COLO668 (cell line): ENCODE measurements at regions not wholly inside any gene's neighbourhood (a gene's known extent, or its start where the extent isn't known, plus 50 kb on each side); places are given as distances from the start of the nearest gene placed in this dataset.
"Not testable (repeated sequence)": the region's sequence is repeated elsewhere in the genome, so short reads cannot be mapped to it uniquely, and the experiment has no call there.

Experiments used
- DNase-seq: peaks from one replicate; lab custom pipeline; 2025; ENCODE audit not compliant: unreplicated experiment; lab: John Stamatoyannopoulos, UW

DNA sequence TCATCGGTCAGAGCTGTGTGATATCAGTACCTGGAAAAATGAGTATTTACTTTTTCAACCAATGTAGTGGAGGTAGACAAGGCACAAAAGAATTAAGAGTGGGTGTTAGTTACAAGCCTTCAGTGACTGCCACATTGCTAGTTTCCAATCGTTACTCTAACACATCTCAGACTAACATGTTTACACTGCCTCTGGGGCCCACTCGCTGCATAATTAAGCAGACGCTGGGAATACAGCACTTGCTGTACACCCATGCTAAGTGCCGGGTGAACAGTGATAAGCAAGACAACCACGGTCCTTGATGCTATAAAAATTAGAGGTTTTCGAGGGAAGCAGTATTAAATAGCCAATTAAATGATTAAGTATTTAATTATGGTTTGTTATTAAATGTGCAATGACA lies 1147.6 kb downstream of the AACS start:
- DNase-seq: no peak

DNA sequence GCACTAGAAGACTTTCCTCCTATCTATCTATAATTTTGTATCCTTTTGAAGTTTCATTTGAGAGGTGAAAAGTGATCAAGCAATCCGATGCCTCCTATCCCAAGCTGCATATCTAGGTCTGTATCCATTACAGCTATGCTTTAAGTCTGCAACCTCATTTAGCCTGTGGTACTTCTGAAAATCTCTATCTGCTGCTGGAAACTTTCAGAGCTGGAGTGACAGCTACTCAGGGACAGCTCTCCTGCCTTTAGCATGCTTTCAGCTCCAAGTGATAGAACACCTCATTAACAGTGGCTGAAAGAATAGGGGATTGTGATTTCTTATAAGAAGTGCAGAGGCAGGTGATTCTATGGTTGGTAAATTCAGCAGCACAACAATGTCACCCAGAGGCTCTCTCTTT lies 1153.5 kb downstream of the AACS start:
- no peak for DNase-seq

DNA sequence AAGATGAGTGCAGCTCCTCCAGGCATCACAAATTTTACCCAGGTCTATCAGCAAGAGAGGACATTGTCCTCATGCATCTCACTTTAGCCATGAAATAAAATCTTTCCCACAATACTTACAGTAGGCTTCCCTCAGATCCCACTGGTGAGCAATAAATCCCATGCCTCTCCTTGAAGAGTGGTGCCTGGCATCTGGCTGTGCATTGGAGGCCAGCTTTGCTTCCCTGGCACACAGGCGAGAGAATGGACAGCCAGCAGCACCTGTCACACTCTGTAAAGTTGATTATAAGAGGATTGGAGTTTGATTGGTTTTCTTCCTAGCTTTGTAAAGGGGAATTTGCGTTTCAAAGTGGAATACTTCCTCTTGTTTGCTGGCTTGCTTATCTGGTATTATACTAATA lies 1153.9 kb downstream of the AACS start:
- DNase-seq: no peak

DNA sequence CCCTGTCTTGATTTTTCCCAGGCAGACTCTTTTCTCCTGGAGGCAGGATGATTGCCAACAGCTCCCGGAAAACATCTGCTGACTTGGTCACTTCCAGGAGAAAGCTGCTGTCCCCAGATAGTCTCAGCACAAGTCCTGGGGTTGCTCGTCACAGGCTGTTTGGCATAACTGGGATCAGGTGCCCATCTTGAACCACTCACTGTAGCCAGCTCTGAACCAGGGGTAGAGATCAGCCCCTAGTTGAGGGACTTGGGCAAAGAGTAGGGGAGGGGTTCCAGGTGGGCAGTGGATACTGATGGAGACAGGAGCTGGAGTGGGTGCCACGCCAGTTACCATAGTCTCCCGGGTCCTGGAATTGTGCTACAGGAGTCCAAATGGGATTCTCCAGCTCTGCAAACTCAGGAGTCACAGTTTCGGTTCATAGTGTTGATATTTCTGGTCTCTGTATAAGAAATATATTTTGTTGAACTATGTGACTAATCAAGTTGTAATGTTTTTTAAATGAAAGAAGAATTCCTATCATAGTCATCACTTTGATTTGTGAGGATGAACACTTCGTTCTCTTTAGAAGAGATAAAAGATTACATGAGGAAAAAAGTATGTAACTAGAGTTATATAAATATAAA lies 1154.5 kb downstream of the AACS start:
- no peak for DNase-seq

DNA sequence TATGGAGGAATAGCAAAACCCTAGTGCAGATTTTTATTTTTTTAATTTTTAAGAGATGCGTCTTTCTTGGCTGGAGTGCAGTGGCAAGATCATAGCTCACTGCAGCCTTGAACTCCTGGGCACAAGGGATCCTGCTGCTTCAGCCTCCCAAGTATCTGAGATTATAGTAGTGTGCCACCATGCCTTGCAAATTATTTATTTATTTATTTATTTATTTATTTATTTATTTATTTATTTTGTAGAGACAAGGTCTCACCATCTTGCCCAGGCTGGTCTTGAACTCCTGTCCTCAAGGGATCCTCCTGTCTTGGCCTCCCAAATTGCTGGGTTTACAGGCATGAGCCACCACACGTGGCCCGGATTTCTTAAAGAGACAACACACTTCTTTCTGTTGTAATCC lies 1158.8 kb downstream of the AACS start:
- DNase-seq: no peak

DNA sequence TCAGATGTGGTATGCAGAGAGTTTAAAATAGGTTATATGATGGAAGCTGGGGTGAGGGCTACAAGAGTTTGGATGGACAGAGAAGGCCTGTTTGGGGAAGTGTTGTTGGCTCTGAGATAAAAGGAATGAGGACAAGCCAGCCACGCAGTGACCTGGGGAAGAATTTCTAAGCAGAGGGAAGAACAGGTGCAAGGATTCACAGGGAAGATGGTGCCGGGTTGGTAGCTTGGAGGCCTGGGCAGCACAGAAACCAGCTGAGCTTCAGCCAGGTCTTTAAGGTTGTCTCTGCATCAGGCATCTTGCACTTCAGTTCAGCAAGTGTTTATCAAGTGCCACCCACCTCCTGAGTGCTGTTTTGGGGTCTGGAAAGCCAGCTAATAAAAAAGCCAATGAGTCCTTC lies 1163.7 kb downstream of the AACS start:
- no peak for DNase-seq

DNA sequence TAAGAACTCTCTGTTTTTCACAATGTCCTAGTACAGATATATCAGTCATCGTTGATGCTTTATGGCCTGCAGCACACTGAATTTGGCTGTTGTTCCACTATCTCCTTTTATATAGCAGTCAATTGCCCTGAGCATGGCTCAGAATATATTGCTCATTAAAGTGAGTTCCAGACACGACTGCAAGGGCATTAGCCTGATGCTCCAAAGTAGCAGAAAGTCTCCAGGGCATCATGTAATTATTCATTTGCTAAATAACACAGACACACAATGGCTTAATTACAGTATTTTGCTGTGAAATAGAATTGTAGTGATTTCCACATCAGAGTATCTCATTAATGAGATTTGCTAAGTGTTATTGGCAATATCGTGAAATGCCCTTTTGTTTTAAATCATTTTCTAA lies 1167.5 kb downstream of the AACS start:
- DNase-seq: no peak

DNA sequence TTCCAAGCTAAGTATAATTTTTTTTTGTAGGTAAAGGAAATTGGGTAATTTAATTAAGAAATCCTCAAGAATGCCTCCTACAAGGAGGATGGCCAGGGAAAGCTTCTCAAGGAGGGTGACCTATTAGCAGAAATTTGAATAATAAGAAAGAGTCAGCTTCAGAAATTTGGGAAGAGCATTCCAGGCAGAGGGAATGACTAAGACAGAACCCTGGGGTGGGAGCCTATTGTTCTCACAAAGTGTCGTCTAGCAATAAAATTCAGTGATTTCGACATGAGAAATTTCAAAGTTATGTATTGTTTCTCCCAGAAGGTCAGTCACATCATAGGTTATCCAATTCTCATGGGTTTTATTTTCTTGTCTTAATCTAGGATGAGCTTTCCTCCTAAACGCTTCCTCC lies 1168.4 kb downstream of the AACS start:
- DNase-seq: no peak

DNA sequence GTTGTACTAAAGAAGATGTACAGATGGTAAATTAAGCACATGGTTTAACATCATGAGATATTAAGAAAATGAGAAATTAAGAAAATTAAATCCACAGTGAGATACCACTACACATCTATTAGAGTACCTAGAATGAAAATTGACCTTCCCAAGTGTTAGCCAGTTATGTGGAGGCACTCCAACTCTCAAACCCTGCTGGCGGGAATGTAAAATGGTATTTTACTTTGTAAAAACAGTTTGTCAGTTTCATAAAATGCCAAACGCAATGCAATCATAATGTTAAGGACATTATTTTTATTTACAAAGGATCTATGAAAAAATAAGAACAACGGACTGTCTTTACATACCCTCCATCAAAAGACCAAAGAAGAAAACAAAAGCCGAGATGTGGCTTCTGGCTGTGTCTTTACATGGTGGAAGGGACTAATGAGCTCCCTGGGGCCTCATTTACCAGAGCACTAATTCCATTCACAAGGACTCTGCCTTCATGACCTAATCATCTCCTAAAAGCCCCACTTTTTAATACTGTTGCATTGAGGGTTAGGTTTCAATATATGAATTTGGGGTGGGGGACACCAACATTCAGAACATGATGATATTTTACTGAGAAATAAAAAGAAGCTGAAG lies 1178.7 kb downstream of the AACS start:
- DNase-seq: no peak

DNA sequence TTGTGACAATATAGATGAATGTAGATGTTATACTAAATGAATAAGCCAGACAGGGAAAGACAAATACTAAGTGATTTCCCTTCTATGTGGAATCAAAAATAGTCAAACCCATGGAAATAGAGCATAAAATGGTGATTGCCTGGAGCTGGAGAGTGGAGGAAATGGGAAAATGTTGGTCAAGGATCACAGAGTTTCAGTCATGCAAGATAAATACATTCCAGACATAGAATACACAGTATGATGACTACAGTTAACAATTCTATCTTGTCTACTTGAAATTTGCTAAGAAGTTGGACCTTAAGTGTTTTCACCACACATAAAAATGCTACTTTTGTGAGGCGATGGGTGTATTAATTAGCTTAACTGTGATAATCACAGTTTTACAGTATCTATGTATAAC lies 1182.7 kb downstream of the AACS start:
- DNase-seq: no peak

DNA sequence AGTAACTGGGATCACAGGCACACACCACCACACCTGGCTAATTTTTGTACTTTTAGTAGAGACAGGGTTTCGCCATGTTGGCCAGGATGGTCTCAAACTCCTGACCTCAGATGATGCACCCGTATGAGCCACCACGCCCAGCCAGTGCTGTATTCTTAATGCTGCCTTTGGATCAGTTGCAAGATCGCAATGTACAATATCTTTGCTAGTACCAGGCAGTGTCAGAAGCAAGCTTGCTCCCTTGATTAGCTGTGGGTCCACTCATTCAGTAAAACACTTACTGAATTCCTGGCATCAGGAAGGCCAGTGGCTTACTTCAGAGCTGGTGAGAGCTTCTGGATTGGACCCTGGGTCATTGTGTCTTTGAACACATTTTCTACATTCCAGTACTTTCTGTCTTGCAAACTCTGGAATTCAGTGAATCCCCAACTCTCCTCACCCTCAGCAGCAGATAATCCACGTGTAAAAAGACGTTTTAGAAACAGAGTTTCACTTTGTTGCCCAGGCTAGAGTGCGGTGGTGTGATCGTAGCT lies 1183.7 kb downstream of the AACS start:
- DNase-seq: no peak

DNA sequence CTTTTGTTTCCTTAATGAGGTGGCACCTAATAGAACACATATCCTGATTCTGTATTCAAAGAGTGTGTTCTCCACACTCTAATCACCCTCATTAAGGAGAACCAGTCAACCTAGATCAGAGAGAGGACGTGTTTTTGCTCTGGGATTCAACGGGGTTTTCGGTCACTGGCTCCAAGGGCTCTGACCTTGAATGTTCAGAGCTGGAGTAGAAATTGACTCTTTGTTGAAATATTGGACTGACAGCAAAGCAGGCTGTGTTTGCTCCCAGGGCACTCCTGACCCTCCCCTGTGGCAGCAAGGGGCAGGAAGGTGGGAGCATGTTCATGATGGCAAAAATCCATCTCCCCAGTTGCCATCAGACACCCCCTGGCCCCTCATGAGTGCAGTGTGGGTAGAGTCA lies 1193.0 kb downstream of the AACS start:
- no peak for DNase-seq

DNA sequence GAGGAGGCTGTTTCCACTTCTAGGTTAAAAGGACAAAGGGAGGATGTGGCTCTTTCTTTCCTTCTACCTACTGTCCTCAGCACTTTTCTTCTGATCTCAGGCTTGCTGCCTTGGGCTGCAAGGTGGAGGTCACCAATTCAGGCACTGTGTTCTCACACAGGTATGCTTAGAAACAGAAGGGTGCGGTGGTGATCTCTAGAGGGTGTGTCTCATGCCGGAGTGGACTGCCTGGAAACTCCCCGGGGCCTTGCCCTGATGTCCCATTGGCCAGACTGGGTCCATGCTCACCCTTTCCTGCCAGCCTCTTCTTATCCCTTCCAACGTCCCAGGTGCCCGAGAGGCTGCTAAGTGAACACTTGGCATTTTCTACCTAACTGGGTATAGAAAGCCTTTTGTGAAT lies 1197.6 kb downstream of the AACS start:
- no peak for DNase-seq

DNA sequence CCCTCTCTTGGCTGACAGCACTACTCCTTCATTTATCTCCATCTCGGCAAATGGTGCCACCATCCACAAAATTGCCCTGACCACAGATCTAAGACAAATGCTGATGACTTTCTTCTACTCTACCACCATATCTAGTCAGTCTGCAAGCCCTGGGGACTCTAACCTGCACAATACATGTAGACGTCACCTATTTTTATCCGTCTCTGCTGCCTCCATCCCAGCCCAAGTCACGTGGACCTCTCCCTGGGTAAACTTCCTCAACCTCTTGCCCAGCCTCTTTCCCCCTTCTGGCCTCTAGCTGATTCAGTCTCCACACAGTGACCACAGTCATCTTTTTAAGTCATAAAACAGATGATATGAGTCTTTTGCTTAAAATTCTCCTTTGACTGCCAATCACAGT lies 1203.0 kb downstream of the AACS start:
- no peak for DNase-seq

DNA sequence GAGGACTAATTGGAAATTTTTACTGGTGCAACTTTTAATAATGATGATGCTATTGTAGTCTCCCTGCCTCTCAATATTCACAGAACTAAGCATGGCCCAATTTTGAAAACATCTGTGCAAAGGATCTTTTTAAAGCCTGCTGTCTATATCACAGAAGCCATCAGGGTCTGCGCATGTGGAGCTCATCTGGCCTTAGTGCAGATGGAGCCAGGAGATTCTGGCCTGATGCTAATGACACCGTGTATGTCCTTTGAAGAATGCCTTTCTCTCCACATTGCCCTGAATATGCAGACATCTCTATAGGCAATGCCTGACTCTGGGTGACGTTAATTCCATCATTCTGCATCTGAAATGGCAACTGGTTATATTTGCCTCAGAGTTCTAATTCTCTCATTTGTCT lies 1205.9 kb downstream of the AACS start:
- no peak for DNase-seq

DNA sequence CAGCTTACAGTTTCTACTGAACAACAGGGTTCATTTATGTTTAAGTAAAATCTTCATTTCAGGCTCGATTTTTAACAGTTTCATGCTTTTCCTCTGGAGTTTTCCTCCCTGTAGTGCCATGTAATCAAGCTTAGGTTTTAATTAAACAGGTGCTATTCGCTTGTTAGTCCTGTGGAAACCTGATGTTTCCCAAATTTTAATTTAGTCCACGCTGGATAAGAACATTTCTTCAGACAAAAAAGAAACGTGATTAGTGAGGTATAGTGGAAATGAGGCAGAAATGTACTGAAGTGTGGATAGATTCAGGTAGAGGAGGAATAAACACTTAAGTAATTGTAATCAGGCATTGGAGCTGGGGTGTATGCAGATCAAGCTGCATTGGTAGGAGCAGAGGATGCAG lies 1217.5 kb downstream of the AACS start:
- DNase-seq: no peak

DNA sequence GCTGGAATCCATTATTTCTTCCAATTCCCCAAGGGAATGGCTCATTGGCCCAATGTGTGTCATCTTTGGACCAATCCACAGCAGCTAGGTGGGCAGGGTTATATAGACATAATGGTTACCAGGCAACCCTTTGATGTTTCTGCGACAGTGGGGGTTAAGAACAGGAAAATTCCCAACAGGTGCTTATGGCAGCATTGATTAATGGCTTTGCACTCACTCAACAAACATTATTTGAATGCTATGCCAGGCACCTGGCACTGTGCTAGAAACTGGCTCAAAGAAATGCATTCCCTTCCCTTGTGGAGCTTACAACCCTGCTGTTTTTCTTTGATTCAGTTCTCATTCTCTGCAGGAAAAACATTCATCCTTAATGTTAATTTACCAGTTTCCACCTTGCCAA lies 1221.0 kb downstream of the AACS start:
- peak; percentile 54 for DNase-seq

DNA sequence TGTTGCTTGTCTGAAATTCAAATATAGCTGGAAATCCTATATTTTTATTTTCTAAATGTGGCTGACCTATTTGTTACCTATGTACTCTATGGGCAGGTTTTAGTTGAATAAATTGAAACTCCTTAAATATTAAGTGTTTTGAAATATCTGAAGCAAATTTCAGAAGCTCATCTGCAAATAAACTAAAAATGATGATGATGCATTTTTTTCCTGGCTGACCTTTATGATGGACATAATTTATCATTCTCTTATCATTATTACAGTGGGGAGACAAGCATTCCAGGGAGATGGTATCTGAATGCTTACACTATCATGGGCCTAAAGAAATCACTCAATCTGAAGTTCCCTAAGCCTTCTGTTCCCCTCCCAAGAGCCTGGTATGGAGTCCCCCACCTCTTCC lies 1225.2 kb downstream of the AACS start:
- no peak for DNase-seq

DNA sequence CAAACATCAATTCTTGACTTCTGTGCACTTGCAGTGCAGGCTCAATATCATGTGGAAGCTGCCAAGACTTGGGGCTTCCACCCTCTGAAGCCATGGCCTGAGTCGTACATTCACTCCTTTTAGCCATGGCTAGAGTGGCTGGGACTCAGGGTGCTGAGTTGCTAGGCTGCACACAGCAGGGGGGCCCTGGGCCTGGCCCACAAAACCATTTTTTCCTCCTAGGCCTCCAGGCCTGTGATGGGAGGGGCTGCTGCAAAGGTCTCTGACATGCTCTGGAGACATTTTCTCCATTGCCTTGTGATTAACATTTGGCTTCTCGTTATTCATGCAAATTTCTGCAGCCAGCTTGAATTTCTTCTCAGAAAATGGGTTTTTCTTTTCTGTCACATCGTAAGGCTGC lies 1226.8 kb downstream of the AACS start:
- not testable (repeated sequence) for DNase-seq

DNA sequence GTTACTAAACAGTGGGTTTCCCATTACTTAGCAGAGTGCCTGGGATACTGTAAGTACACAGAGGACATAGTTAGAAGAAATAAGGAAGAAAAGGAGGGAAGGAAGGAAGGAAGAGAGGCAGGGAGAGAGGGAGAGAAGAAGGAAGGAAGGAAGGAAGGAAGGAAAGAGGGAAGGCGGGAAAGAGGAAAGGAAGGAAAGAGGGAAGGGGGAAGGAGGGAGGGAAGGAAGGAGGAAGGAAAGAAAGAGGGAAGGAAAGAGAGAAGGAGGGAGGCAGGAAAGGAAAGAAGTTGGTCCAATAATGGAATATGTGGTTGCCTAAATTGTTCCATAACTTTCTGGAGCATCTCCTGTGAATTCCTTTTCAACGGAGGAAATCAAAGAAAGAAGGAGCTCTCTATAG lies 1230.4 kb downstream of the AACS start:
- no peak for DNase-seq

DNA sequence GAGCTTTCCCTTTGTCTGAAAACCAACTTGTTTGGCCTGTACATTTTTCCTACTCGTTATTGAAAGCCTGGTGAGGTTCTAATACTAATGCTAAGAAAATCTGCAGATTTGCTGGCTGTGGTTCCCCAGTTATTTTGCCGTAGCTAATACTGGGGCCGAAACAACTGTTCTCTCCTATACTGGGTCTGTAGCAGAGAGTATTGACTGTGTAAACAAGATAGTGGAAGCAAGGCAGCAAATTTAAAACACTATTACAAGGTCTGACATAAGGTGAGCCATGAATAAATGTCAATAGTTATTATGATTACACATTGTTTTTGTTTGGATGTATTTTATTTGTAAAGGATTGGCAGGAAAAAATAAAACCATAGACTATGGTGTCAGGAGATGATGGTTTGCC lies 1244.0 kb downstream of the AACS start:
- no peak for DNase-seq

DNA sequence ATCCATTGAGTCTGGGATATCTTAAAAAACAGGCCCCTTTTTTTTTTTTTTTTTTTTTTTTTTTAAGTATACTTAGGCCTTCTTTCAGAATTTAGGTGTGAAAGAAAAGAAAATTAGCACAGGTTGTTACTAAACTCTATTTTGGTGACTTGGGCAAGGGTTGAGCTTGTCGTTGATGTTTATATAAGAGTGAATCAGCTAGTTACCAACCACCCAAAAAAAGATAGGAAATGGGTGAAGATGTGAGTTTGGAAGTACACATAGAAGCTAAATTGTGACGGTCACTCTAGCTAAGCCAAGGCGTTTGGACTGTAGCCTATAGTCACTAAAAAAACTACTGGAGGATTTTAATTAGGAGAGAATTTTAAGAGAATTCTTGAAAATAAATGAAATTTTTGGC lies 1247.2 kb downstream of the AACS start:
- no peak for DNase-seq

DNA sequence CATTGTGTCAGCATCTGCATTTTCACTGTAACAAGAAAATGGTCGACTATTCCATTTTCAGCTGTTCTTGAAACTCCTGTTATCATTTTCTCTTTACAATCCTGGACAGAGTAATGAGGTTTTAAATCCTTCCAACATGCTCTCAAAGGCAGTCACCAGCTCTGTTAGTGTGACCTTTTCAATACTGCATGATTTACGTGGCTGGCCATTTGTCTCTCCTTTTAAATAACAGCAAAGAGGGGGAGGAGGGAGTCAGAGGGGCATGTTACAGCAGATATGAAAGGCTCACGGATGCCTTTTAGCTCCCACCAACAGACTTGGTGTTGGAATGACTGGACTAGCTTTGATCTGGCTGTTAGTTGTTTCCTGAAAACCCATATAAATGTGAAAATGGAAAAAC lies 1251.2 kb downstream of the AACS start:
- DNase-seq: no peak
